Tibial nerve (tissue), 4 donors: ENCODE measurements at regions not wholly inside any gene's neighbourhood (a gene's known extent, or its start where the extent isn't known, plus 50 kb on each side); places are given as distances from the start of the nearest gene placed in this dataset.

ENCODE experiments used
- EP300 ChIP-seq, 2 donors: sonication (generic); formaldehyde crosslinking; IDR thresholded peaks; one replicate each; pipeline ENCODE4 v1.6.1; 2017; ENCODE audit warnings: antibody characterized with exemption in 2 of 2, mild to moderate bottlenecking in 1 of 2
- POLR2A ChIP-seq, 2 donors: fragments of 450-650 bp; IDR thresholded peaks; one replicate each; pipeline ENCODE4 v1.6.1; 2017; ENCODE audit warnings: antibody characterized with exemption in 2 of 2, mild to moderate bottlenecking in 2 of 2, moderate library complexity in 2 of 2
- TF ChIP-seq, protein P1 (sequence below), 5 experiments: fragments of 200-600 bp in 3 of 5; fragments of 450-650 bp in 2 of 5; sonication (generic) in 3 of 5; IDR thresholded peaks; one replicate each; pipeline ENCODE4 v1.5.1; 2016 to 2019; ENCODE audit warnings: antibody characterized with exemption in 5 of 5, mild to moderate bottlenecking in 3 of 5, moderate library complexity in 2 of 5

DNA sequence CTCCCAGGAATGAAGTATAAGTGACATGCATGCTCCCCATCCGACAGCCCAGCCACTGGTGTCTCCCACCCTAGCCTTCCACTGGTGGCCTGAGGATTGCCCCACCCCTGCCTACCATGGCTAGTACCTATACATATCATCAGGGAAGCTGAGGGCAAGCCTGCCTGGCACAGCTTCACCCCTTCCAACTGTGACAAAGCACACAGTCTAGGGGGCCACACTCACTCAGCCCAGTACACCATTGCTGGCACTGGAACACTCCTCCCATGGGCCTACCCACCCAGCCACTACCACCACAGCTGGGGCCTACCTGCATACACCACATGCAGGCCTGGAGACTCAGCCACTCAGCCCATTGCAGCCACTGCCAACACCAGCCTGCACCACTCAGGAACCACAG, 393.1 kb upstream of the STEAP1 start:
- TF ChIP-seq, protein P1, sequence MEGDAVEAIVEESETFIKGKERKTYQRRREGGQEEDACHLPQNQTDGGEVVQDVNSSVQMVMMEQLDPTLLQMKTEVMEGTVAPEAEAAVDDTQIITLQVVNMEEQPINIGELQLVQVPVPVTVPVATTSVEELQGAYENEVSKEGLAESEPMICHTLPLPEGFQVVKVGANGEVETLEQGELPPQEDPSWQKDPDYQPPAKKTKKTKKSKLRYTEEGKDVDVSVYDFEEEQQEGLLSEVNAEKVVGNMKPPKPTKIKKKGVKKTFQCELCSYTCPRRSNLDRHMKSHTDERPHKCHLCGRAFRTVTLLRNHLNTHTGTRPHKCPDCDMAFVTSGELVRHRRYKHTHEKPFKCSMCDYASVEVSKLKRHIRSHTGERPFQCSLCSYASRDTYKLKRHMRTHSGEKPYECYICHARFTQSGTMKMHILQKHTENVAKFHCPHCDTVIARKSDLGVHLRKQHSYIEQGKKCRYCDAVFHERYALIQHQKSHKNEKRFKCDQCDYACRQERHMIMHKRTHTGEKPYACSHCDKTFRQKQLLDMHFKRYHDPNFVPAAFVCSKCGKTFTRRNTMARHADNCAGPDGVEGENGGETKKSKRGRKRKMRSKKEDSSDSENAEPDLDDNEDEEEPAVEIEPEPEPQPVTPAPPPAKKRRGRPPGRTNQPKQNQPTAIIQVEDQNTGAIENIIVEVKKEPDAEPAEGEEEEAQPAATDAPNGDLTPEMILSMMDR (IDR thresholded peaks at IDR 0.05), result no peak
- TF ChIP-seq POLR2A (IDR thresholded peaks at IDR 0.05) (no peak), EP300 (IDR thresholded peaks at IDR 0.05) (no peak)
